GM03348 (cell line): ENCODE measurements at regions not wholly inside any gene's neighbourhood (a gene's known extent, or its start where the extent isn't known, plus 50 kb on each side); places are given as distances from the start of the nearest gene placed in this dataset.

Source experiments
- DNase-seq: peaks from one replicate; pipeline ENCODE4 v3.0.0; 2012; ENCODE audit warnings: low spot score

GRCh38 chr10:125340903-125341302 lies 180.5 kb upstream of the CTBP2 start:
- no peak for DNase-seq

GRCh38 chr10:125337510-125337909 lies 177.1 kb upstream of the CTBP2 start:
- DNase-seq, result no peak

GRCh38 chr10:125334545-125334944 lies 174.2 kb upstream of the CTBP2 start:
- no peak for DNase-seq

GRCh38 chr10:125333769-125334168 lies 173.4 kb upstream of the CTBP2 start:
- DNase-seq, result no peak

GRCh38 chr10:125333209-125333591 lies 172.8 kb upstream of the CTBP2 start:
- no peak for DNase-seq

- no peak for DNase-seq
Measured at GRCh38 chr10:125332548-125333208, 172.3 kb upstream of the CTBP2 start.

- no peak for DNase-seq
Measured at GRCh38 chr10:125331056-125331455, 170.7 kb upstream of the CTBP2 start.

GRCh38 chr10:125329056-125329455 lies 168.7 kb upstream of the CTBP2 start:
- no peak for DNase-seq

- DNase-seq, result no peak
Measured at GRCh38 chr10:125325326-125325725, 165.0 kb upstream of the CTBP2 start.

- DNase-seq, result no peak
Measured at GRCh38 chr10:125316436-125316835, 156.1 kb upstream of the CTBP2 start.

GRCh38 chr10:125300937-125301336 lies 140.6 kb upstream of the CTBP2 start:
- no peak for DNase-seq

- no peak for DNase-seq
Measured at GRCh38 chr10:125299461-125299860, 139.1 kb upstream of the CTBP2 start.

GRCh38 chr10:125296598-125296997 lies 136.2 kb upstream of the CTBP2 start:
- no peak for DNase-seq

GRCh38 chr10:125294109-125294508 lies 133.7 kb upstream of the CTBP2 start:
- no peak for DNase-seq

GRCh38 chr10:125291836-125292235 lies 131.5 kb upstream of the CTBP2 start:
- no peak for DNase-seq

- no peak for DNase-seq
Measured at GRCh38 chr10:125289461-125289860, 129.1 kb upstream of the CTBP2 start.

GRCh38 chr10:125284875-125285597 lies 124.7 kb upstream of the CTBP2 start:
- no peak for DNase-seq

- DNase-seq, result no peak
Measured at GRCh38 chr10:125283836-125284614, 123.7 kb upstream of the CTBP2 start.

- no peak for DNase-seq
Measured at GRCh38 chr10:125283191-125283835, 123.0 kb upstream of the CTBP2 start.

- no peak for DNase-seq
Measured at GRCh38 chr10:125281091-125281490, 120.7 kb upstream of the CTBP2 start.

GRCh38 chr10:125276133-125276532 lies 115.8 kb upstream of the CTBP2 start:
- DNase-seq, result no peak

- no peak for DNase-seq
Measured at GRCh38 chr10:125274961-125275360, 114.6 kb upstream of the CTBP2 start.

GRCh38 chr10:125273023-125273422 lies 112.7 kb upstream of the CTBP2 start:
- no peak for DNase-seq
